ENCODE measurements at regions not wholly inside any gene's neighbourhood (a gene's known extent, or its start where the extent isn't known, plus 50 kb on each side); places are given as distances from the start of the nearest gene placed in this dataset.

GRCh38 chr3:21138085-21138484 lies 612.9 kb downstream of the ZNF385D start:
- peaks cover 0 to 4% of the 10 kb centered on the region in 2 experiments; a peak in 2 of 5 replicates for H3K9me3 Mint-ChIP-seq
- TF ChIP-seq CTCF (conservative IDR thresholded peaks at IDR 0.05), result no peak
- no peak overlapping the region for H3K27ac Mint-ChIP-seq

More at GRCh38 chr3:21138085-21138484, 612.9 kb downstream of the ZNF385D start:
- Histone ChIP-seq H2AK5ac (ENCODE audit: insufficient read length, low read length) (no peak overlapping the region), H3K9me3 (ENCODE audit: control insufficient read depth, low read depth, low read length) (no peaks in the 10 kb centered on the region), H2BK15ac (ENCODE audit: low read depth, low read length) (no peak overlapping the region), H2BK12ac (ENCODE audit: insufficient read length, low read depth, low read length) (no peak overlapping the region), H3K9ac (ENCODE audit: extremely low read depth, insufficient read length, low read length) (no peak overlapping the region), H2BK5ac (ENCODE audit: insufficient read length, low read length) (no peak overlapping the region), H3K18ac (ENCODE audit: insufficient read length, low read depth, low read length) (no peak overlapping the region), H3K56ac (ENCODE audit: insufficient read length, low read depth, low read length) (no peak overlapping the region), H3K27me3 (ENCODE audit: insufficient read depth, low read length) (no peaks in the 10 kb centered on the region), H3K23me2 (ENCODE audit: insufficient read length, low read depth, low read length, poor library complexity, severe bottlenecking) (no peaks in the 10 kb centered on the region), H3K4me2 (ENCODE audit: insufficient read depth, insufficient read length, low read length) (no peak overlapping the region), H2AFZ (ENCODE audit: low read length) (no peak overlapping the region), H3K27ac (ENCODE audit: insufficient read length, low read depth, low read length) (no peak overlapping the region), H3K4ac (ENCODE audit: low read depth, low read length) (no peak overlapping the region), H4K20me1 (ENCODE audit: control insufficient read depth, insufficient read depth, insufficient read length) (no peaks in the 10 kb centered on the region), H2BK120ac (ENCODE audit: low read depth, low read length, poor library complexity, severe bottlenecking) (no peak overlapping the region), H4K5ac (ENCODE audit: insufficient read length, low read depth, low read length) (no peak overlapping the region), H3K79me2 (ENCODE audit: insufficient read depth, low read length) (no peaks in the 10 kb centered on the region), H4K91ac (ENCODE audit: insufficient read length, low read depth, low read length) (no peak overlapping the region), H4K8ac (replicated peaks; ENCODE audit: insufficient read length, low read depth, low read length) (no peak overlapping the region), H3K23ac (ENCODE audit: insufficient read length, low read depth, low read length) (no peak overlapping the region), H2BK20ac (ENCODE audit: low read depth, low read length, poor library complexity, severe bottlenecking) (no peak overlapping the region), H3K14ac (ENCODE audit: insufficient read depth, low read length) (no peak overlapping the region), H3T11ph (ENCODE audit: low read length) (no peak overlapping the region), H3K79me1 (ENCODE audit: insufficient read depth, low read depth, low read length, poor library complexity, severe bottlenecking) (no peaks in the 10 kb centered on the region), H3K4me1 (ENCODE audit: insufficient read depth, low read length) (peaks cover 3% of the 10 kb centered on the region)
- Mint-ChIP-seq H3K36me3 (ENCODE audit: insufficient read depth in 1 of 3, low read depth in 3 of 3) (no peaks in the 10 kb centered on the region), H3K4me1 (peaks cover 10% of the 10 kb centered on the region in 2 experiments), H3K4me3 (no peak overlapping the region), H3K27me3 (ENCODE audit: low read depth) (no peaks in the 10 kb centered on the region)
- no CpG with 5 or more reads among the region's 2 CpGs for WGBS (ENCODE audit: extremely low coverage, insufficient read length, low lambda C conversion rate)
- DNase-seq, result no peak

Measured in H9 (cell line).